ENCODE measurements at regions not wholly inside any gene's neighbourhood (a gene's known extent, or its start where the extent isn't known, plus 50 kb on each side); places are given as distances from the start of the nearest gene placed in this dataset.

DNA sequence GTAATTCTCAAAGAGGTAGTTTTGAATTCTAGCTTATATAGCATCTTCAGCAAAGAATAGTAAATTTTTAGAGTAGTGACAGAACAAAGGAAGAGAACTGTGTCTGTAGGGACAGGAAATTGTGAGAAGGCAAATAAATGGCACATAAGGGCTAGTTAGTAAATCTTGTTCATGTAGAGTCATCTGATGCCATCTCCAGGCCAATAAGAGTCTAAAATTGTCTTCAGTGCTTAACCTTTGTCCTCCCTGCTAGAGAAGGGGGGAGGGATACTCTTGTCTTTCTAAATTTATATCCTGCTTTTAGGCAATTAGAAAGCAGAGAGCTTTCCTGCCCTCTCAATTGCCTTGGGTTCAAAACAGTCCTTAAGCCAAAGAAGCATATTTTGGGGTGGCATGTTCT, 87.0 kb upstream of the DNAJC19 start:
- no peak for DNase-seq (ENCODE audit: low read depth in 3 of 3)

DNA sequence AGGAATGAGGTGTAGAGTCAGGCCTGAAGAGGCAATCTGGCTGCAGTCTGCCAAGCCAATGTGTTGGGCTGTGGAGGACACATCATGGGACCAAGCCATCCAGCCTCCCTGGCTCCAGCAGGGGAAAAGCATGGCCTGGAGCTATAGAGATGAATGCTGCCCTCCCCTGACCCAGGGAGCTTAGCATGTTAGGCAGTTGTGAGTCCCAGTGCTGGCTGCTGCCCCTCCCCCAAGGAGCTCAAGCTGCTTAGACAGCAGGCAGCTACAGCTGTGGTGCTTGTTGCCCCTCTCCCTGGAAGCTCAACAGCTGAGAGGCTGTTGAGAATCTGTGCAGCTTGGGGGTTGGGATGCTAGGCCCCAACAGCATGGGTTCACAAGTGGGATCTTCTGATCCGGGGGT, 85.6 kb upstream of the DNAJC19 start:
- no peak for DNase-seq (ENCODE audit: low read depth in 3 of 3)

DNA sequence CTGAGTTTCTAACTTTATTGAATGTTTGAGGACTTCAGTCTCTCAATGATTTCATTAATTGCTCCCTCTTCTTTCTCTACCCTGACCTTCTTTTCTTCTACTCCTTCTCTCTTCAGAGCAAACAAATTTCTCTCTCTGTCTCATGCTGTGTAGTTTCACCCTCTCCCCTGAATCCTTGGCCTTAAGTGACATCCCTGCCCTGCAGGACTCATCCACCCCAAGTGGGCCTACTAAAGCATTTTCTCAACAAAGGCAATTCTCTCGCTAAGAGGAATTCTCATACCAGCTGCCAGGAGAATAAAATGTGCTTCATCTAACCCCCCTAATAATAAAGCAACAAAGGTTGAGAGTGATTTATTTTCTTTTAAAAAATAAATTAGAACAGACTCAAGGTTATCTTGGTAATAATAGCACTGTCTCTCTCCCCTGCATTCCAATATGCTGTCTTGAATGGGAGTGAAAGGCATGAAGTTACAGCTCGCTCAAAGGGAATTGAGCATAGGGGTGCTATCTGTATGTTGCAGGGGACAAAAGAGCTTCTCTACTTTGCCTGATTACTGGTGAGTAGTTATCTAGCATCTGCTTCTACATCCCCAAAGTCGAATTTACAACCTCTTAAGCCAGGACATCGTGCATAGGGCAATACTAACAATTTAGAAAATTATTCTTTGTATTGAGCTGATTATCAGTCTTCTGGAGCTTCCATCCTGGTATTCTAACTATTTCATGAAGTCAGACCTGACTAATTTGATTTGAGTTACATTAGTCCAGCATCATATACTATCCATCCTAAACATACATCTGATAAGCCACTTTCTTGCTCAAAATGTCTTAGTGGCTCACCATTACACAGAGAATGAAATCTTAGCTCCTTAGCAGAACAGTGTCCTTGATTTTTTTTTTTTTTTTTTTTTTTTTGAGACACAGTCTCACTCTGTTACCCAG, 76.9 kb upstream of the DNAJC19 start:
- no peak for DNase-seq (ENCODE audit: low read depth in 3 of 3)

- no peak for DNase-seq (ENCODE audit: low read depth in 3 of 3)
Measured at GRCh38 chr3:181056136-181056732, 66.7 kb upstream of the DNAJC19 start.

- no peak for DNase-seq (ENCODE audit: low read depth in 3 of 3)
Measured at GRCh38 chr3:181054538-181054937, 65.0 kb upstream of the DNAJC19 start.

DNA sequence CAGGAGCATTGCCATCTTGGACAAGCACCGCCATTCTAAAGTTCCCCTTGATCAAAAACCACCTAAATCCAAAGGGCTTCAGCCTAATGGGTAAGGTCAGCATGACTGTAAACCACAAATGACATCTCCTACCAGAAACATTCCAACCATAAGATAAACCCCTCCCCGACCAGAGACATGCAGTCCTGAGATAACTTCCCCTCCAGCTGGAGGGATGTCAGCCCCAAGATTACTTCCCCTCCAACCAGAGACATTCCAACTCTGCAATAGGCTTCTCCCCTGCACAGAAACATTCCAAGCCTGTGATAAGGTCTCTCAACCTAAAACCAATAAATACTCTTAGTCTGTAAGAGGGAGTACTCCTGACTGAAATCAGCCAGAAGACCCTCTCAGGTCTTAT, 62.7 kb upstream of the DNAJC19 start:
- no peak for DNase-seq (ENCODE audit: low read depth in 3 of 3)

- DNase-seq (ENCODE audit: low read depth in 3 of 3): no peak
Measured at GRCh38 chr3:181050738-181051137, 61.2 kb upstream of the DNAJC19 start.

- DNase-seq (ENCODE audit: low read depth in 3 of 3): no peak
Measured at GRCh38 chr3:181040030-181040429, 50.5 kb upstream of the DNAJC19 start.

Measured in stimulated activated CD4-positive, alpha-beta T cell treated with anti-CD3 and anti-CD28 coated beads, TNF-alpha, amount 100 ng/mL, for 24 hours (primary cell).